ENCODE measurements at regions not wholly inside any gene's neighbourhood (a gene's known extent, or its start where the extent isn't known, plus 50 kb on each side); places are given as distances from the start of the nearest gene placed in this dataset.
A peak's percentile ranks its signal among the peaks of the same experiment; 100 is the strongest.

GRCh38 chr9:73007966-73008672 is 55.3 kb upstream of the ALDH1A1 start:
- 89% methylated on average over 3 of the region's 3 CpGs for WGBS (ENCODE audit: missing lambda C conversion rate)
- FAIRE-seq (peak; percentile 7), DNase-seq (ENCODE audit: low read depth in 1 of 2, low spot score in 1 of 2) (no peak), ATAC-seq (peak in 1 of 2 experiments; percentile 32; a peak in 3 of 6 replicates)
- Histone ChIP-seq H3K4me3 (no peak overlapping the region), H3K4me2 (peak overlapping the region; percentile 16; the same call in 1 of the 3 replicates), H3K27ac (peak overlapping the region; percentile 58 to 77), H3K9me3 (peaks cover 4% of the 10 kb centered on the region; the same call in 2 of the 3 replicates), H3K4me1 (peaks cover 41% of the 10 kb centered on the region)
- ChIA-PET POLR2A (no interaction called here), CTCF (interaction anchor here (0.8 to 3.5 kb wide), 3 partner anchors 10 to 14 kb away, joined by 3 to 21 read pairs (median 4); no protein-coding TSS in a partner anchor)
- TF ChIP-seq CBX8 (IDR thresholded peaks at IDR 0.05) (no peak), ZC3H11A (IDR thresholded peaks at IDR 0.05) (no peak), CEBPB (IDR thresholded peaks at IDR 0.05) (no peak), HOXB5 (CRISPR knock-in tag; IDR thresholded peaks at IDR 0.05) (no peak), FOSL2 (IDR thresholded peaks at IDR 0.05) (no peak), FOSL2 (CRISPR knock-in tag; IDR thresholded peaks at IDR 0.05) (no peak), JUNB (IDR thresholded peaks at IDR 0.05) (no peak), CBX2 (IDR thresholded peaks at IDR 0.05; ENCODE audit: borderline replicate concordance, low read depth) (no peak), PHF8 (IDR thresholded peaks at IDR 0.05; ENCODE audit: borderline replicate concordance, low read depth) (no peak), EHF (CRISPR knock-in tag; IDR thresholded peaks at IDR 0.05) (no peak), TFCP2L1 (CRISPR knock-in tag; IDR thresholded peaks at IDR 0.05) (no peak), FOXS1 (CRISPR knock-in tag; IDR thresholded peaks at IDR 0.05) (no peak), EHMT2 (IDR thresholded peaks at IDR 0.05; ENCODE audit: low read depth) (no peak), HOXB13 (CRISPR knock-in tag; IDR thresholded peaks at IDR 0.05; ENCODE audit: low read depth) (no peak), SREBF2 (IDR thresholded peaks at IDR 0.05) (no peak)
- TF ChIP-seq, protein P1, sequence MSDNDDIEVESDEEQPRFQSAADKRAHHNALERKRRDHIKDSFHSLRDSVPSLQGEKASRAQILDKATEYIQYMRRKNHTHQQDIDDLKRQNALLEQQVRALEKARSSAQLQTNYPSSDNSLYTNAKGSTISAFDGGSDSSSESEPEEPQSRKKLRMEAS (IDR thresholded peaks at IDR 0.05): no peak
- TF ChIP-seq, protein P2, sequence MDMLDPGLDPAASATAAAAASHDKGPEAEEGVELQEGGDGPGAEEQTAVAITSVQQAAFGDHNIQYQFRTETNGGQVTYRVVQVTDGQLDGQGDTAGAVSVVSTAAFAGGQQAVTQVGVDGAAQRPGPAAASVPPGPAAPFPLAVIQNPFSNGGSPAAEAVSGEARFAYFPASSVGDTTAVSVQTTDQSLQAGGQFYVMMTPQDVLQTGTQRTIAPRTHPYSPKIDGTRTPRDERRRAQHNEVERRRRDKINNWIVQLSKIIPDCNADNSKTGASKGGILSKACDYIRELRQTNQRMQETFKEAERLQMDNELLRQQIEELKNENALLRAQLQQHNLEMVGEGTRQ (IDR thresholded peaks at IDR 0.05): no peak
- TF ChIP-seq, protein P3, sequence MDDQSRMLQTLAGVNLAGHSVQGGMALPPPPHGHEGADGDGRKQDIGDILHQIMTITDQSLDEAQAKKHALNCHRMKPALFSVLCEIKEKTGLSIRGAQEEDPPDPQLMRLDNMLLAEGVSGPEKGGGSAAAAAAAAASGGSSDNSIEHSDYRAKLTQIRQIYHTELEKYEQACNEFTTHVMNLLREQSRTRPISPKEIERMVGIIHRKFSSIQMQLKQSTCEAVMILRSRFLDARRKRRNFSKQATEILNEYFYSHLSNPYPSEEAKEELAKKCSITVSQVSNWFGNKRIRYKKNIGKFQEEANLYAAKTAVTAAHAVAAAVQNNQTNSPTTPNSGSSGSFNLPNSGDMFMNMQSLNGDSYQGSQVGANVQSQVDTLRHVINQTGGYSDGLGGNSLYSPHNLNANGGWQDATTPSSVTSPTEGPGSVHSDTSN (IDR thresholded peaks at IDR 0.05): no peak
- TF ChIP-seq, protein P4, sequence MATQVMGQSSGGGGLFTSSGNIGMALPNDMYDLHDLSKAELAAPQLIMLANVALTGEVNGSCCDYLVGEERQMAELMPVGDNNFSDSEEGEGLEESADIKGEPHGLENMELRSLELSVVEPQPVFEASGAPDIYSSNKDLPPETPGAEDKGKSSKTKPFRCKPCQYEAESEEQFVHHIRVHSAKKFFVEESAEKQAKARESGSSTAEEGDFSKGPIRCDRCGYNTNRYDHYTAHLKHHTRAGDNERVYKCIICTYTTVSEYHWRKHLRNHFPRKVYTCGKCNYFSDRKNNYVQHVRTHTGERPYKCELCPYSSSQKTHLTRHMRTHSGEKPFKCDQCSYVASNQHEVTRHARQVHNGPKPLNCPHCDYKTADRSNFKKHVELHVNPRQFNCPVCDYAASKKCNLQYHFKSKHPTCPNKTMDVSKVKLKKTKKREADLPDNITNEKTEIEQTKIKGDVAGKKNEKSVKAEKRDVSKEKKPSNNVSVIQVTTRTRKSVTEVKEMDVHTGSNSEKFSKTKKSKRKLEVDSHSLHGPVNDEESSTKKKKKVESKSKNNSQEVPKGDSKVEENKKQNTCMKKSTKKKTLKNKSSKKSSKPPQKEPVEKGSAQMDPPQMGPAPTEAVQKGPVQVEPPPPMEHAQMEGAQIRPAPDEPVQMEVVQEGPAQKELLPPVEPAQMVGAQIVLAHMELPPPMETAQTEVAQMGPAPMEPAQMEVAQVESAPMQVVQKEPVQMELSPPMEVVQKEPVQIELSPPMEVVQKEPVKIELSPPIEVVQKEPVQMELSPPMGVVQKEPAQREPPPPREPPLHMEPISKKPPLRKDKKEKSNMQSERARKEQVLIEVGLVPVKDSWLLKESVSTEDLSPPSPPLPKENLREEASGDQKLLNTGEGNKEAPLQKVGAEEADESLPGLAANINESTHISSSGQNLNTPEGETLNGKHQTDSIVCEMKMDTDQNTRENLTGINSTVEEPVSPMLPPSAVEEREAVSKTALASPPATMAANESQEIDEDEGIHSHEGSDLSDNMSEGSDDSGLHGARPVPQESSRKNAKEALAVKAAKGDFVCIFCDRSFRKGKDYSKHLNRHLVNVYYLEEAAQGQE (IDR thresholded peaks at IDR 0.05): no peak
- TF ChIP-seq, protein P5, sequence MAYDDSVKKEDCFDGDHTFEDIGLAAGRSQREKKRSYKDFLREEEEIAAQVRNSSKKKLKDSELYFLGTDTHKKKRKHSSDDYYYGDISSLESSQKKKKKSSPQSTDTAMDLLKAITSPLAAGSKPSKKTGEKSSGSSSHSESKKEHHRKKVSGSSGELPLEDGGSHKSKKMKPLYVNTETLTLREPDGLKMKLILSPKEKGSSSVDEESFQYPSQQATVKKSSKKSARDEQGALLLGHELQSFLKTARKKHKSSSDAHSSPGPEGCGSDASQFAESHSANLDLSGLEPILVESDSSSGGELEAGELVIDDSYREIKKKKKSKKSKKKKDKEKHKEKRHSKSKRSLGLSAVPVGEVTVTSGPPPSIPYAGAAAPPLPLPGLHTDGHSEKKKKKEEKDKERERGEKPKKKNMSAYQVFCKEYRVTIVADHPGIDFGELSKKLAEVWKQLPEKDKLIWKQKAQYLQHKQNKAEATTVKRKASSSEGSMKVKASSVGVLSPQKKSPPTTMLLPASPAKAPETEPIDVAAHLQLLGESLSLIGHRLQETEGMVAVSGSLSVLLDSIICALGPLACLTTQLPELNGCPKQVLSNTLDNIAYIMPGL (CRISPR knock-in tag; IDR thresholded peaks at IDR 0.05; ENCODE audit: borderline replicate concordance): no peak

Data from A549 (cell line).